Activated CD4-positive, alpha-beta T cell treated with anti-CD3 and anti-CD28 coated beads, Interleukin-2, amount 10 ng/mL, durations not matched to agents 7 days and 5 days (primary cell): ENCODE measurements at regions not wholly inside any gene's neighbourhood (a gene's known extent, or its start where the extent isn't known, plus 50 kb on each side); places are given as distances from the start of the nearest gene placed in this dataset.

Source experiments
- CTCF ChIA-PET: fragments of 350-600 bp; sonication (Branson Sonifier 250); formaldehyde crosslinking; loops from one replicate; lab custom pipeline; 2021; ENCODE audit warnings: antibody characterized with exemption; lab: Charles Lee
- POLR2A ChIA-PET: fragments of 350-600 bp; sonication (Branson Sonifier 250); formaldehyde crosslinking; loops from one replicate; lab custom pipeline; 2021; ENCODE audit warnings: antibody characterized with exemption; lab: Charles Lee
- DNase-seq: peaks from one replicate; pipeline ENCODE4 v3.0.0-alpha.2; 2020
- H3K27ac Mint-ChIP-seq: one replicate; pipeline ENCODE4 v1.8.0; 2021; ENCODE audit warnings: mild to moderate bottlenecking, moderate library complexity, mixed read lengths
- H3K27me3 Mint-ChIP-seq: one replicate; pipeline ENCODE4 v1.8.0; 2021; ENCODE audit warnings: mixed read lengths
- H3K36me3 Mint-ChIP-seq: one replicate; pipeline ENCODE4 v1.8.0; 2021; ENCODE audit warnings: low read depth, mixed read lengths
- H3K4me1 Mint-ChIP-seq: one replicate; pipeline ENCODE4 v1.8.0; 2021; ENCODE audit warnings: mixed read lengths
- H3K4me3 Mint-ChIP-seq: one replicate; pipeline ENCODE4 v1.8.0; 2021; ENCODE audit warnings: mild to moderate bottlenecking, moderate library complexity, mixed read lengths
- H3K9me3 Mint-ChIP-seq: one replicate; pipeline ENCODE4 v1.8.0; 2021; ENCODE audit warnings: mixed read lengths

- CTCF ChIA-PET, result no interaction called here
- POLR2A ChIA-PET, result no interaction called here
- no peak for DNase-seq
- no peaks in the 10 kb centered on the region for H3K9me3 Mint-ChIP-seq
- H3K36me3 Mint-ChIP-seq, result no peaks in the 10 kb centered on the region
- H3K27me3 Mint-ChIP-seq, result no peaks in the 10 kb centered on the region
- H3K4me3 Mint-ChIP-seq, result no peak overlapping the region
- no peaks in the 10 kb centered on the region for H3K4me1 Mint-ChIP-seq
- H3K27ac Mint-ChIP-seq, result no peak overlapping the region
Observed at GRCh38 chr4:60129740-60130139, 1070.4 kb upstream of the ADGRL3 start.

GRCh38 chr4:60133375-60133774 lies 1066.8 kb upstream of the ADGRL3 start:
- no peaks in the 10 kb centered on the region for H3K4me1 Mint-ChIP-seq
- CTCF ChIA-PET, result no interaction called here
- no peak overlapping the region for H3K4me3 Mint-ChIP-seq
- POLR2A ChIA-PET, result no interaction called here
- no peak for DNase-seq
- H3K27ac Mint-ChIP-seq, result no peak overlapping the region
- H3K36me3 Mint-ChIP-seq, result no peaks in the 10 kb centered on the region
- no peaks in the 10 kb centered on the region for H3K27me3 Mint-ChIP-seq
- no peaks in the 10 kb centered on the region for H3K9me3 Mint-ChIP-seq

GRCh38 chr4:60134099-60134498 lies 1066.0 kb upstream of the ADGRL3 start:
- Mint-ChIP-seq H3K27me3 (no peaks in the 10 kb centered on the region), H3K36me3 (no peaks in the 10 kb centered on the region), H3K4me1 (no peaks in the 10 kb centered on the region), H3K4me3 (no peak overlapping the region), H3K27ac (no peak overlapping the region), H3K9me3 (no peaks in the 10 kb centered on the region)
- no peak for DNase-seq
- ChIA-PET CTCF (no interaction called here), POLR2A (no interaction called here)

- ChIA-PET POLR2A (no interaction called here), CTCF (no interaction called here)
- Mint-ChIP-seq H3K27ac (no peak overlapping the region), H3K27me3 (no peaks in the 10 kb centered on the region), H3K9me3 (peaks cover 9% of the 10 kb centered on the region), H3K4me1 (no peaks in the 10 kb centered on the region), H3K4me3 (no peak overlapping the region), H3K36me3 (no peaks in the 10 kb centered on the region)
- no peak for DNase-seq
Observed at GRCh38 chr4:60155088-60155487, 1045.0 kb upstream of the ADGRL3 start.

- no peak overlapping the region for H3K4me3 Mint-ChIP-seq
- H3K27ac Mint-ChIP-seq, result no peak overlapping the region
- H3K27me3 Mint-ChIP-seq, result no peaks in the 10 kb centered on the region
- CTCF ChIA-PET, result no interaction called here
- H3K9me3 Mint-ChIP-seq, result no peaks in the 10 kb centered on the region
- no peaks in the 10 kb centered on the region for H3K36me3 Mint-ChIP-seq
- POLR2A ChIA-PET, result no interaction called here
- H3K4me1 Mint-ChIP-seq, result no peaks in the 10 kb centered on the region
- no peak for DNase-seq
Observed at GRCh38 chr4:60173103-60173502, 1027.0 kb upstream of the ADGRL3 start.

- ChIA-PET POLR2A (no interaction called here), CTCF (no interaction called here)
- Mint-ChIP-seq H3K4me1 (no peaks in the 10 kb centered on the region), H3K36me3 (no peaks in the 10 kb centered on the region), H3K27me3 (no peaks in the 10 kb centered on the region), H3K27ac (no peak overlapping the region), H3K9me3 (no peaks in the 10 kb centered on the region), H3K4me3 (no peak overlapping the region)
- no peak for DNase-seq
Observed at GRCh38 chr4:60173718-60174117, 1026.4 kb upstream of the ADGRL3 start.

GRCh38 chr4:60175241-60175640 lies 1024.9 kb upstream of the ADGRL3 start:
- CTCF ChIA-PET, result no interaction called here
- no peaks in the 10 kb centered on the region for H3K4me1 Mint-ChIP-seq

GRCh38 chr4:60187428-60187827 lies 1012.7 kb upstream of the ADGRL3 start:
- H3K4me1 Mint-ChIP-seq, result no peaks in the 10 kb centered on the region
- no peak for DNase-seq
- H3K4me3 Mint-ChIP-seq, result no peak overlapping the region
- H3K27me3 Mint-ChIP-seq, result no peaks in the 10 kb centered on the region
- H3K36me3 Mint-ChIP-seq, result no peaks in the 10 kb centered on the region
- H3K27ac Mint-ChIP-seq, result no peak overlapping the region
- POLR2A ChIA-PET, result no interaction called here
- H3K9me3 Mint-ChIP-seq, result peaks cover 2% of the 10 kb centered on the region
- CTCF ChIA-PET, result no interaction called here

More at GRCh38 chr4:60175241-60175640, 1024.9 kb upstream of the ADGRL3 start:
- Mint-ChIP-seq H3K27me3 (no peaks in the 10 kb centered on the region), H3K9me3 (no peaks in the 10 kb centered on the region), H3K36me3 (no peaks in the 10 kb centered on the region), H3K27ac (no peak overlapping the region), H3K4me3 (no peak overlapping the region)
- POLR2A ChIA-PET, result no interaction called here
- no peak for DNase-seq

- CTCF ChIA-PET, result no interaction called here
Observed at GRCh38 chr4:60189286-60189685, 1010.8 kb upstream of the ADGRL3 start.

GRCh38 chr4:60194214-60194613 lies 1005.9 kb upstream of the ADGRL3 start:
- ChIA-PET POLR2A (no interaction called here), CTCF (no interaction called here)
- Mint-ChIP-seq H3K4me3 (no peak overlapping the region), H3K36me3 (no peaks in the 10 kb centered on the region), H3K9me3 (peaks cover 2% of the 10 kb centered on the region), H3K27me3 (no peaks in the 10 kb centered on the region), H3K27ac (no peak overlapping the region), H3K4me1 (no peaks in the 10 kb centered on the region)
- DNase-seq, result no peak

More at GRCh38 chr4:60189286-60189685, 1010.8 kb upstream of the ADGRL3 start:
- Mint-ChIP-seq H3K4me3 (no peak overlapping the region), H3K36me3 (no peaks in the 10 kb centered on the region), H3K27ac (no peak overlapping the region), H3K4me1 (no peaks in the 10 kb centered on the region), H3K27me3 (no peaks in the 10 kb centered on the region), H3K9me3 (peaks cover 2% of the 10 kb centered on the region)
- POLR2A ChIA-PET, result no interaction called here
- no peak for DNase-seq

GRCh38 chr4:60195256-60195655 lies 1004.9 kb upstream of the ADGRL3 start:
- Mint-ChIP-seq H3K27ac (no peak overlapping the region), H3K36me3 (no peaks in the 10 kb centered on the region), H3K4me1 (no peaks in the 10 kb centered on the region), H3K9me3 (no peaks in the 10 kb centered on the region), H3K27me3 (no peaks in the 10 kb centered on the region), H3K4me3 (no peak overlapping the region)
- DNase-seq, result no peak
- ChIA-PET POLR2A (no interaction called here), CTCF (no interaction called here)

GRCh38 chr4:60201052-60201673 lies 999.0 kb upstream of the ADGRL3 start:
- no peaks in the 10 kb centered on the region for H3K27me3 Mint-ChIP-seq
- H3K4me3 Mint-ChIP-seq, result no peak overlapping the region
- POLR2A ChIA-PET, result no interaction called here
- H3K9me3 Mint-ChIP-seq, result no peaks in the 10 kb centered on the region
- DNase-seq, result peak; percentile 45
- CTCF ChIA-PET, result no interaction called here
- H3K4me1 Mint-ChIP-seq, result no peaks in the 10 kb centered on the region
- H3K36me3 Mint-ChIP-seq, result no peaks in the 10 kb centered on the region
- no peak overlapping the region for H3K27ac Mint-ChIP-seq

- Mint-ChIP-seq H3K9me3 (no peaks in the 10 kb centered on the region), H3K4me1 (no peaks in the 10 kb centered on the region), H3K27ac (no peak overlapping the region), H3K27me3 (no peaks in the 10 kb centered on the region), H3K4me3 (no peak overlapping the region), H3K36me3 (no peaks in the 10 kb centered on the region)
- DNase-seq, result no peak
- ChIA-PET POLR2A (no interaction called here), CTCF (no interaction called here)
Observed at GRCh38 chr4:60209588-60209987, 990.5 kb upstream of the ADGRL3 start.

- no peaks in the 10 kb centered on the region for H3K4me1 Mint-ChIP-seq
- H3K4me3 Mint-ChIP-seq, result no peak overlapping the region
- CTCF ChIA-PET, result no interaction called here
- H3K27ac Mint-ChIP-seq, result no peak overlapping the region
- H3K27me3 Mint-ChIP-seq, result no peaks in the 10 kb centered on the region
- H3K9me3 Mint-ChIP-seq, result no peaks in the 10 kb centered on the region
- H3K36me3 Mint-ChIP-seq, result no peaks in the 10 kb centered on the region
- no peak for DNase-seq
- POLR2A ChIA-PET, result no interaction called here
Observed at GRCh38 chr4:60215906-60216305, 984.2 kb upstream of the ADGRL3 start.
